ENCODE measurements at regions not wholly inside any gene's neighbourhood (a gene's known extent, or its start where the extent isn't known, plus 50 kb on each side); places are given as distances from the start of the nearest gene placed in this dataset.

- WGBS, 2 donors, result 89 to 93% methylated on average over 10 of the region's 10 CpGs
These were observed 237.4 kb downstream of the TBL1XR1 start for GRCh38 chr3:176959867-176960266.

GRCh38 chr3:176958560-176958959, 238.7 kb downstream of the TBL1XR1 start:
- Histone ChIP-seq H3K4me1 (peaks cover 1 to 4% of the 10 kb centered on the region in 2 donors), H3K4me3 (replicated peaks in 1 of 3) (no peak overlapping the region), H3K27me3 (no peaks in the 10 kb centered on the region), H3K27ac (no peak overlapping the region), H3K36me3 (no peaks in the 10 kb centered on the region), H3K9me3 (no peaks in the 10 kb centered on the region)
- TF ChIP-seq CTCF (IDR thresholded peaks at IDR 0.05), result no peak
- TF ChIP-seq POLR2A (IDR thresholded peaks at IDR 0.05), result no peak
- WGBS, 2 donors, result 86 to 94% methylated on average over 2 of the region's 2 CpGs
- intact Hi-C loops (cut with DNase I), result no loop called here
- no peak for DNase-seq

More at GRCh38 chr3:176959867-176960266, 237.4 kb downstream of the TBL1XR1 start:
- TF ChIP-seq POLR2A (IDR thresholded peaks at IDR 0.05), result no peak
- no peak for TF ChIP-seq CTCF (IDR thresholded peaks at IDR 0.05)
- H3K4me3 ChIP-seq (replicated peaks in 1 of 3), result no peak overlapping the region
- intact Hi-C loops (cut with DNase I), result no loop called here
- no peaks in the 10 kb centered on the region for H3K9me3 ChIP-seq
- no peak overlapping the region for H3K27ac ChIP-seq
- H3K36me3 ChIP-seq, result no peaks in the 10 kb centered on the region
- H3K4me1 ChIP-seq, result no peaks in the 10 kb centered on the region
- no peak for DNase-seq
- no peaks in the 10 kb centered on the region for H3K27me3 ChIP-seq

- H3K4me3 ChIP-seq (replicated peaks in 1 of 3), result no peak overlapping the region
- H3K9me3 ChIP-seq, result no peaks in the 10 kb centered on the region
- H3K27me3 ChIP-seq, result no peaks in the 10 kb centered on the region
- TF ChIP-seq POLR2A (IDR thresholded peaks at IDR 0.05) (no peak), CTCF (IDR thresholded peaks at IDR 0.05) (no peak)
- H3K4me1 ChIP-seq, result peaks cover 6 to 9% of the 10 kb centered on the region in 2 donors
- no peak for DNase-seq
- intact Hi-C loops (cut with DNase I), result no loop called here
- no peaks in the 10 kb centered on the region for H3K36me3 ChIP-seq
- 89 to 92% methylated on average over 2 of the region's 2 CpGs for WGBS, 2 donors
- no peak overlapping the region for H3K27ac ChIP-seq
These were observed 242.8 kb downstream of the TBL1XR1 start for GRCh38 chr3:176954517-176954916.

GRCh38 chr3:176953106-176954060, 243.9 kb downstream of the TBL1XR1 start:
- DNase-seq, result peak; percentile 38 to 55
- Histone ChIP-seq H3K27me3 (no peaks in the 10 kb centered on the region), H3K9me3 (no peaks in the 10 kb centered on the region), H3K27ac (no peak overlapping the region), H3K36me3 (no peaks in the 10 kb centered on the region), H3K4me1 (peaks cover 6 to 9% of the 10 kb centered on the region in 2 donors), H3K4me3 (replicated peaks in 1 of 3) (no peak overlapping the region)
- WGBS, 2 donors, result 53 to 56% methylated on average over 6 of the region's 6 CpGs
- intact Hi-C loops (cut with DNase I), result no loop called here
- TF ChIP-seq POLR2A (IDR thresholded peaks at IDR 0.05) (no peak), CTCF (IDR thresholded peaks at IDR 0.05) (no peak)

GRCh38 chr3:176951586-176952292, 245.5 kb downstream of the TBL1XR1 start:
- H3K9me3 ChIP-seq, result no peaks in the 10 kb centered on the region
- H3K4me3 ChIP-seq (replicated peaks in 1 of 3), result no peak overlapping the region
- H3K27ac ChIP-seq, result no peak overlapping the region
- intact Hi-C loops (cut with DNase I), result no loop called here
- TF ChIP-seq POLR2A (IDR thresholded peaks at IDR 0.05) (no peak), CTCF (IDR thresholded peaks at IDR 0.05) (no peak)
- no peaks in the 10 kb centered on the region for H3K27me3 ChIP-seq
- H3K4me1 ChIP-seq, result peaks cover 6 to 9% of the 10 kb centered on the region in 2 donors
- DNase-seq, result no peak
- 75 to 76% methylated on average over 10 of the region's 10 CpGs for WGBS, 2 donors
- no peaks in the 10 kb centered on the region for H3K36me3 ChIP-seq

All from thyroid gland (tissue), 4 donors.